Transverse colon (tissue), 3 donors: ENCODE measurements at regions not wholly inside any gene's neighbourhood (a gene's known extent, or its start where the extent isn't known, plus 50 kb on each side); places are given as distances from the start of the nearest gene placed in this dataset.

Experiments used
- CTCF ChIP-seq, 5 experiments: fragments of 200-600 bp in 3 of 5; fragments of 450-650 bp in 2 of 5; sonication (generic) in 3 of 5; IDR thresholded peaks; 1 replicate in 2 of 5; 2 replicates in 3 of 5; pipeline ENCODE4 v1.5.1; 2016 to 2017; ENCODE audit warnings: antibody characterized with exemption in 5 of 5, inconsistent platforms in 3 of 5, mild to moderate bottlenecking in 2 of 5, moderate library complexity in 1 of 5
- POLR2A ChIP-seq: fragments of 450-650 bp; IDR thresholded peaks from one replicate; pipeline ENCODE4 v1.6.1; 2016; ENCODE audit warnings: antibody characterized with exemption, mild to moderate bottlenecking, moderate library complexity

GRCh38 chr9:74125941-74126340 is 371.2 kb upstream of the RORB start:
- TF ChIP-seq CTCF (IDR thresholded peaks at IDR 0.05) (no peak), POLR2A (no peak)
